ENCODE measurements at regions not wholly inside any gene's neighbourhood (a gene's known extent, or its start where the extent isn't known, plus 50 kb on each side); places are given as distances from the start of the nearest gene placed in this dataset.
A peak's percentile ranks its signal among the peaks of the same experiment; 100 is the strongest.
"Not testable (repeated sequence)": the region's sequence is repeated elsewhere in the genome, so short reads cannot be mapped to it uniquely, and the experiment has no call there.

DNA sequence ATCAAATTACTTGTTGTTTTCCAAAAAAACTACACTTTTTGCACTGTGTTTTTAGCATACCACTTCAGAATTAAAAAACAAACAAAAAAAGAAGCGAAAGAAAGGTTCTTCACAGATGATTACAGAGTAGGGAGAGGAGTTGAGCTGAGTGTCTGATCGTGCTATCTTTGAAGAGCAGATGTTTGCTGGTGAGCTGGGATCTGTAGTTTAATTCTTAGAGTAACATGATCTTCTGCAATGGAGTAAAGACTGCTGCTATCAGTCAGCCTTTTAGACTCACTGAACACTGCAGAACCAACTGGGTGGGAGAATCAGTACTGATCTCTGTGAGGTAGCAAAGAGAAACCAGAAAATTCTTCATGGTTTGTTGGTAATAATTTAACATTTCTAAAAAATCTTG, 1197.8 kb upstream of the SORCS1 start:
- DNase-seq (ENCODE audit: low read depth), result no peak

DNA sequence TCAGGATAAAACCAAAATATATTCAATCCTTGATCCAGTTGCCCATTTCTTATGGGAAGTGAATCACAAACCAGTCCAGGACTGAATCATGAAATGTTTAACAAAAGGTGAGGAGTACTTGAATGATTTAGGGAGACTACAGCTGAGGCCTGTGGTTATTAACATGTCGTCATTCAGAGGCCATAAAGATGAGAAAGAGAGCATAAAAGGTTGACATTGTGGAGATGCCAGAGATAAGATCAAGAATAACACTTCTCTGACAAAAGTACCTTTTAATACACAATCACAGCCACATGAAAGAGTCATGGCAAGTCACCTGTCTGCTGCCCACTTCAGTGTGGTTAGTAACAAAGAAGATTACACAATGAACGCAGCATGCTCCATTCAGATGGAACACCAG, 1195.7 kb upstream of the SORCS1 start:
- DNase-seq (ENCODE audit: low read depth), result no peak

DNA sequence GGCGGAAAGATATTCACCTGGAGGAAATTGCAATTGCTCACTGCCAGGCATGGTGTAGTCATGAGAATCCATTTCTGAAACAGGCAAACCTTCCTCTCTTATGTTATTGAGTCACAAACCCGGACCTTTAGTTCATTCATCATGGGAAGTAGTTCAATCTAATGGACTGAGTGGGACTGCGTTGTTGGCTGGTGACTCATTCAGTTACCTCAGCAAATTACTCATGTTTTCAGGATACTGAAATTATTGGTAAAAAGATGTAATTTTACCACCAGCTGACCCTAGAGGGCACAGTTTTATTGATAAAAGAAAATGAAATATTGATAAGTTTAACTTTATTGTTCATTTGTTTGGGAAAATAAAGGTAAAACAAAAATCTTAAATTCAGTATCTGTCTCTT, 1194.4 kb upstream of the SORCS1 start:
- DNase-seq (ENCODE audit: low read depth), result peak; percentile 79

DNA sequence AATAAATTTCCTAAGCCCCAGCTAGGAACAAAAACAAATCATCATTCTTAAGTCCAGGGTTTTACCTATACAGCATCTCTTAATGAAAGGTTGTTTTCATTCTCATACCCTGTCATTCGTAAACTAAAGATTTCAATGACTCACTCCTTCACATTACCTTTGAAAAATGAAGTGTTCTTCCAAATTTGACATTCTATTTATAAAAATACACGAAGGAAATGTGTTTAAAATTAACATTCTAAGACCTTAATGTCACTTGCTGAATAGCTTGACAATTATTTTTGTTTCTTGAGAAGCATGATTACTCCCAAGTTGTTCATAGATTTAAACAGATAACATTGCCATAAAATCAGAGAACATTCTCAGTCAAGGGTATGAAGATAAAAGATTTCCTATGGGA, 1188.3 kb upstream of the SORCS1 start:
- peak; percentile 3 for DNase-seq (ENCODE audit: low read depth)

DNA sequence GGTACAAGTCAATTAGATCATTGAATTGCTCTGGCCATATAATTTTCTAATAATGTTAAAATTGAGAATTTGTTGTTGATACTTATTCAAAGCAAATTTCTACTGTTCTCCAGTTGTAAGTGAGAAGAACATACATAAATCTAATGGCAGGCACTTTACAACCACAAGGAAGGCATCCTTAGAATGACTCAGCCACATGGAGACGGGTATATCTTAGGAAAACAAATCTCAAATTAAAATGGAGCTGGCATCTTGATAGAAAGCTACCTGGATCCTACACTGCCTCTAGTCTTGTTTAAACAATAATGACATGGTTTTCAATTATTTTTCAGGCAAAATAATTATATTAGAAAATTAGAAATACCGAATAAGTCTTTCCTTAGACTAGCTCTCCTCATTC, 1183.7 kb upstream of the SORCS1 start:
- DNase-seq (ENCODE audit: low read depth), result no peak

DNA sequence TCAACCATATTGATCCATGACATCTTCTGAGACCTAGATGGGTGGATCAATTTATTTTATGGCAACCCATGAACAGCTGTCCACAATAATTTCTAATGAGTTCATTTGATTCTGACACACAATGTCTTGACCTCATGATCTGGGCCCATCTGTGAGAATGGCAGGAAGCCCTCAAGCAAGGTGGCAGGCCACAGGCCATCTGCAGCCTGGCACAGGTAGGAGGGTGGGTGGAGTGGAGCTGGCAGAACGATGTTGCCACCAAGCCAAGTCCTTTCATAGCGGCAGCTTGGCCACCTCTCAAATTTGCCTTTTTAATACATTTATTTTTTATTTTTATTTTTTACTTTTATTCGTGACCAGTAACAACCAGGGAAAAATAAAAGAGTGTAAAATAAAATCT, 1181.6 kb upstream of the SORCS1 start:
- no peak for DNase-seq (ENCODE audit: low read depth)

DNA sequence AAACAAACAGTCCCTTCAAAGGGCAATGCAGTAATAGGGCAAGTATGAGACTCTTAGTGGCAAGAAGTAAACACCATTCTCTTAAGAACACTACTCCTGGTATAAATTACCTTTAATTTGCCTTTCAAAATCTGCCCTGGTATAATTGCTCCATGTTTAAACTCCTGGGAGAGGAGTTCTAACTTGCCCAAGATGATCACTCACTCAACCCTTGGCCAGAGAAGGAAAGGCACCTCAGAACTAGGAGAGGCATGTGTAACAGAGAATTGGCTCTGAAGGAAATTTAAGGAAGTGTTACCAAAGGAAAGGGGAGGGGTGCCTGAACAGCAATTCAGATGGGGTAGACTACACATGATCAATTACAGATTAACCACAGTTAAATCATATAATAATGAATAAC, 1173.6 kb upstream of the SORCS1 start:
- DNase-seq (ENCODE audit: low read depth), result no peak

DNA sequence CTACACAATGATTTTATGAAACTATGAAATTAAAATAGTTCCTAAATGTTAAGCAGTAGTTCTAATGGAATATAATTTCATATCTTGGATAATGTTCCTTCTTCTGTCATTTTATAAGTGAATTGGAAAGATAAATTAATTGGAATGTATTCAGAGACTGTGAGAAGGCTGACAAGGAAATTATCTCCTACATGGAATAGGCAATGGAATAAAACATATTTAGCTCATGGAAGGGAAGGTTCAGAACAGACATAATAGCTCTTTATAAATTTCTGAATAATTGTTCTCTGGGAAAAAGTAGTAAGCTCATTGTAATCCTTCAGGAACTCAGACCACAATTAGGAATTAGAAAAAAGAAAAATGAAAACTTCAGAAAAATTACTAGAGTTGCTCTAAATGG, 1172.3 kb upstream of the SORCS1 start:
- DNase-seq (ENCODE audit: low read depth), result no peak

DNA sequence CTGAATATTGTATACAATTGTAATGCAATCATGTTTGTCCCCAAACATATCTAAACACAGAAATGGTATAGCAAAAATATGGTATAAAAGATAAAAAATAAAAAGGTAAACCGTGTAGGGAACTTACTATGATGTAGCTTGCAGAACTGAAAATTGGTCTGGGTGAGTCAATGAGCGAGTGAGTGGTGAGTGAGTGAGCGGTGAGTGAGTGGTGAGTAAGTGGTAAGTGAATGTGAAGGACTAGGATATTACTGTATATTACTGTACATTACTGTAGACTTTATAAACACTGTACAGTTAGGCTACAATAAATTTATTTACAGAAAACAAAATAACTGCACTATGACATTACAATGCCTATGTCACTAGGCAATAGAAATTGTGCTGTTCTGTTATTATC, 1163.2 kb upstream of the SORCS1 start:
- no peak for DNase-seq (ENCODE audit: low read depth)

DNA sequence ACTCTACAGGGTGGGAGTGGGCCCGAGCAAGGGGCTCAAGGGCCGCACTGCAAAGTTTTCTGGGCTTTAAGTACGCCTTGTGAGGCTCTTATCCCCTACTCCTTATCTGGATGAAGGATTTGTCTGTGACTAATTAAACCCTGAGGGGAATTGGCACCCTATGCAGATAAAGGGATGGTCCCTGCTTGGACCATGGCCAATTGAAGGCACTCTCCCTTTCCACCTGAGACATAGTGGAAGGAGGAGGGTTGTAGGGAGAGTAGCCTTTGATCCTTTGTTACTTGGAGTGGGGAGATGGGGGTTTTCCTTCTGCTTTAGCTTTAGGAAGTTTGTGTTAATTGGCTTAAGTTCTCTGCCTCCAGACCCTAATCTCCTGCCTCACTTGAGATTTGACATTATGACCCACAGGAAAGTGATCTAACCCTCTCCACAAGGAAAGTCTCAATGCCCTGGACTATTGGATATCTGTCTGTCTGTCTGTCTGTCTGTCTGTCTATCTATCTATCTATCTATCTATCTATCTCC, 1158.8 kb upstream of the SORCS1 start:
- no peak for DNase-seq (ENCODE audit: low read depth)

DNA sequence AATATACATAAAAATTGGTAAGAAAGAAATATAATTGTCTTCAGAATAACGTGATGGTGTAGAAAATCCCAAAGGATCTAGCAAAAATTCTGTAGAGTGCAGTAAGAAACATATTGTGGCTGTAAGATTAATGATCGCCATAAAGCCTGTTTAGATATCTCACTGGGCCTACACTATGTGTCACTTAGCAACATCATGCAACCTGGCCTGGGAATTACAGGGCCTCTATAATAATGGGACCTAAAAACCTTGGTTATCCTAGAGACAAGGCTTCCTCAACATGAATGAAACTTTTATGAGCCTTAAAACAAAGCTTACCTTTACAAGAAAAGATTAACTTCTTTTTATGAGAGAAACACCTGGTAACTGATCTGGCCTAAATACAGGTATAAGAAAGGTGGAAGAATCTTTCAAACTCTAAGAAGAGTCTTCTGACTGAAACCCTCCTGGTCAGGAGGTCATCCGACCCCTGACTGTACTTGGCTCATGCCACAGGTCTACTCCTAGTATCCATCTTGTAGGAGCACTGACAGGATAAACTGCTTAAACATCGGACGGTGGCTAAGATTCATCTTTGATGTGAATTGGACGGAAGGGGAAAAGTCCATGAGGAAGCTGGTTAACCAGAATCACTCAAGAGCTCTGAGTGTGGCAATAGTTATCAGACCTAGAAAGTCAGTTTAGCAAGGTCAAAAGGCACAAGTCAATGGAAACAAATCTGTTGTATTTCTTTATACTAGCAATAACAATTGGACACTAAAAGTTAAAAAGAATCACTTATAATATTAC, 1155.1 kb upstream of the SORCS1 start:
- DNase-seq (ENCODE audit: low read depth), result no peak

DNA sequence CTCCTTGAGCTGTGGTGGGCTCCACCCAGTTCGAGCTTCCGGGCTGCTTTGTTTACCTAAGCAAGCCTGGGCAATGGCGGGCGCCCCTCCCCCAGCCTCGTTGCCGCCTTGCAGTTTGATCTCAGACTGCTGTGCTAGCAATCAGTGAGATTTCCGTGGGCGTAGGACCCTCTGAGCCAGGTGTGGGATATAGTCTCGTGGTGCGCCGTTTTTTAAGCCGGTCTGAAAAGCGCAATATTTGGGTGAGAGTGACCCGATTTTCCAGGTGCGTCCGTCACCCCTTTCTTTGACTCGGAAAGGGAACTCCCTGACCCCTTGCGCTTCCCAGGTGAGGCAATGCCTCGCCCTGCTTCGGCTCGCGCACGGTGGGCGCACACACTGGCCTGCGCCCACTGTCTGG, 1151.1 kb upstream of the SORCS1 start:
- DNase-seq (ENCODE audit: low read depth), result not testable (repeated sequence)

DNA sequence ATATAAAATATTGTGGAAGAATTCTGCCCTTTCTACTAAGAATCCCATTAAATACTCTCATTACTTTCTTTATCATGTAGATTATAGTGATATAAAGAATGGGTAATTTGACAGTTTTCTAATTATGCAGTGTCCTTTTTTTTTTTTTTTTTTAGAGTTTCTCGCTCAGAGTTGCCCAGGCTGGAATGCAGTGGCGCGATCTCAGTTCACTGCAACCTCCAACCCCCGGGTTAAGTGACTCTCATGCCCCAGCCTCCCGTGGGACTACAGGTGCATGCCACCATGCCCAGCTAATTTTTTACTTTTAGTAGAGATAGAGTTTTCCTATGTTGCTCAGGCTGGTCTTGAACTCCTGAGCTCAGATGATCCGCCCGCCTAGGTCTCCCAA, 1143.4 kb upstream of the SORCS1 start:
- no peak for DNase-seq (ENCODE audit: low read depth)

DNA sequence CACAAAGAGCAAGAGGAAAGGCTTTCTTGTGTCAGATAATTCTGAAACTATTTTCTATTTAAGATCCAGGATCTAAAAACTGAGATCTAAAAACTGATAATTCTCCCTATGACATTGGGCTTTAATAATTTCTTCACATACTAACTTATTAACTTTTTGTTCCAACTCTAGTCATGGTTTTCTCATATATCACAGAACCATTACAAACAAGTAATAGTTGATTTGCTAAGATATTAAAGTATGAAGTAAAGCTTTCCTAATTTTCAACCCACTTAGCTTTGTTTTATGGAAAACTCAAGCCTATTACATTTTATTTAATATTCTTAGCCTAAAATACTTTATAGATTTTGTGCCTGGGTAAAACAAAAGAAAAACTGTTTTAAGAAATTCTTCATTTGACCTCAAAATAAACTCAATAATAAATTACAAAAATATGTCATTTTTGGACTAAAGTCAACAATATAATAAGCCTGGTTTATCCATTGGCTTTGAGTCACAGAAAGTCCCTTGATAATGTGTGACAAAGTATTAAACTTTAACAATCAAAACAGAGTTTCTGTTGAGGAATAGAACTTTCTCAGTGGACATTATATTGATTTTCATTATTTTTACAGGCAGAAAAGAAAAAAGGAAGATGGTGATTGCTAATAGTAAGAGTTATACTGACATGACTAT, 1142.9 kb upstream of the SORCS1 start:
- DNase-seq (ENCODE audit: low read depth), result no peak

DNA sequence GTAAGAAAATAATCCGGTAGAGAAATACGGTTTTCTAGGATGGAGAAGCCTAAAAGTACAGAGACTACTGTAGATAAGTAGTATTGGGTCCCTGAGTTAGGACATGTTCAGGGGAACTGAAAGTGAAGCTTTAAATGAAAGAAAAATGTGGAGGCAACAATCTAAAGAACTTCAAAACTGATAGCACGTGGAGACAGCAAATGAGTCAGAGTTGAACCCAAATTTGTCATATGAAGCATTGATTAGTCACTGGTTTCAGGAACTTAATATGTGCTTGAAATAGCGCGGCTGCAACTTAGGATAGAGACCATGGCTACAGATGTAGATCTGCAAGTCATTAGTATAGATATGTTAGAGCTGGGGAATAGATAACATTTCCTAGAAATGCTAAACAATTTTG, 1138.6 kb upstream of the SORCS1 start:
- peak; percentile 3 for DNase-seq (ENCODE audit: low read depth)

DNA sequence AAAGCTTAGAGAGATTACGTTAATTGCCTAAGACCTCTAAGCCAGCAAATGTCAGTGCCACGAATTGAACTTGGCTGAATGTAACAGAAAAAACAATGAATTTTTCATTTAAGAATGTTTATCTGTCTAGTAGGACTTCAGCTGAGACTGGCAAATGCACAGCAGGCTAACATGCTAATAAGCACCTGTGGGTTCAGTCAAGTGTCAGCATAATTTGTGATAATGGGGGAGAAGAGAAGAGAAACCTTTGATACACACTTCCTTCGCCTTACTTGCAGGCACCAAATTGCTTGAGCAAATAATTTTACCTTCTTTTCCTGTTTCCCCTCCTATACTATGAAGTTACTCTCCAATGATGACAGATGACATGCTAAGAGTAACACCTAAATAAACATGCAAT, 1136.5 kb upstream of the SORCS1 start:
- DNase-seq (ENCODE audit: low read depth), result no peak

DNA sequence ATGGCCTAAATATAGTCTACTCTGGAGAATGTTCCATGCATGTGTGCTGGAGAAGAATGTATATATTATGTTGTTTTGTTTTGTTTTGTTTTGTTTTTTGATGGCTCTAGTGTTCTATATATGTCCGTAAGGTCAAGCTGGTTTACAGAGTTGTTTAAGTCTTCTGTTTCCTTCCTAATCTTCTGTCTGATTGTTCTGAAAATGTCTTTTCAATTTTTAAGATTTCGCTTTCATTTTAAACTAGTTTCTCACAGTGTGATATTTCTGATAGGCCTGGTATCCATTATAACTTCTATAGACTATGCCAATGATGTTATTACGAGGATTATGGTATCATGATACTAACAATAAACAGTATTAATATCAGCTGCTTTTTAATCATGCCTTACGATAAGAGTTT, 1126.3 kb upstream of the SORCS1 start:
- no peak for DNase-seq (ENCODE audit: low read depth)

DNA sequence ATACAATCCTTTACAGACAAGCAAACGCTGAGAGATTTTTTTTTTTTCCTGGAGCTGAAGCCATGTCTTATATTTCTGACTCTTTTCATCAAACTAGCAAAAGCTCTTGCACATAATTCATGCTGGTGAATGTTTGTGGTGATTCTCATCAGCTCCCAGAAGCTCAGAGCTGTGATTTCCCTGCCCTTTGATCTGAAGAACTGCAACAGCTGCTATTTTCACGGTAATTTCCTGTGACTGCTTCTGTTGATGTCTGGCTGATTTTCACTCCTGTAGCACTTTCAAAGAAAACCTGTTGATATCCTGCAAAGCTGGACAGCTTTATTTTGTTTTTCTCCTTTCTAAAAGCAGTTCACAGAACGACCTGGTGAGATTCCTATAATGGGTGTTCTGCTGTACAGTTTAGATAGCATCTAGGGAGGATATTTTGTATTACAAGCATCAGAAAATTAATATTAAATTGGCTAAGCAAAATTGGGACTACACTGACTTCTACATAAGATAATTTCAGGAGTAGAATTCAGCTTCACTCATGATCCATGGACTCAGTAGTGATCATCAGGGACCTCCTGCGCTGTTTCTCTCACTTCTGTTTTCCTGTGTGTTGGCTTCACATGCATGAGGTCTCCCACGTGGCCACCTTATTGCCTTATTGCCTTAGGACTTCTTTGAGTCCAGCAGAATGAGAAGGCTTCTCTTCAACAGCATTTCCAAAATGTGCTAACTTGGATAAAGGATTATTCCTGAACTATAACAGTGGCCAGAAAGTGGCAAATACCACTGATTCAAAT, 1111.6 kb upstream of the SORCS1 start:
- no peak for DNase-seq (ENCODE audit: low read depth)

DNA sequence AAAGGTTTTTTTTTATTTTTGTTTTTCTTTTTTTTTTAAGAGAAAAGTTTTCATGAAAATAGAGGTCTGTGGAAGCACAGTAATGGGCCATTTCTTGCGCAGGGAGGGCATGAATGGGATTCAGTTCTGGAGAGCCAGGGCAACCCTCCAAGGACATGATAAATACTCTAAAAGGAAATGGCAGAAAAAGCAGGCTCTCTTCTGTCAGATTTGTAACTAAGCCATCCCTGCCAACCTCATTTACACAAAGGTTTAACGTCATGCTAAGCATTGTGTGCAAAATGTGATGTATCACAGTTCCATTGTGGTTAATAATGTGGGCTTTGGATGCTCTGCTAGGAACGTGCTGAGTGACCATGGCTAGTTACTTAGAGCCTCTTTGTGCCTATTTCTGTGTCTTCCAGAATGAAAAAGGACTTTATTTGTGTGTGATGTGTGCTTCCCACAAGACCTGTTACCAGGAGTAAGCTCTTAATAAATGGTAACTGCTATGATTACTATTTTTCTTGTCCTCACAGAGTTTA, 1095.9 kb upstream of the SORCS1 start:
- no peak for DNase-seq (ENCODE audit: low read depth)

DNA sequence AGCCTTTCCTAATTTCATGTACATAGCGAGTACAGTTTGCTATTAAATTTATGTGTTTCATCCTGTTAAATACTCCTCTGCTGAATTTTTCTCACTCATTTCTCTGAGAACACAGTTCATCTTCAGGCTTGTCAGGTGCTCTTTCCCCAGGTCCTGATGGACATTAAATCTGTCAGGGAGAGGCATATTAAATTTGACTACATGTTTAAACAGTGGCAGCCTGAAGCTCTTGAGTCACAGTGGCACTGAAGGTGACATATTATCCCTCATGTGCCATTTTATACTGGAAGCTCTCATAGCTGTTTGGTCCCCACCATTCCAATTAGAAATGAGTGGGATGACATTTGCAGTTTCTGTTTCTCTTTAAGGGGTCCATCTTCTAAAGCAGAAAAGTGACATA, 1089.6 kb upstream of the SORCS1 start:
- no peak for DNase-seq (ENCODE audit: low read depth)

DNA sequence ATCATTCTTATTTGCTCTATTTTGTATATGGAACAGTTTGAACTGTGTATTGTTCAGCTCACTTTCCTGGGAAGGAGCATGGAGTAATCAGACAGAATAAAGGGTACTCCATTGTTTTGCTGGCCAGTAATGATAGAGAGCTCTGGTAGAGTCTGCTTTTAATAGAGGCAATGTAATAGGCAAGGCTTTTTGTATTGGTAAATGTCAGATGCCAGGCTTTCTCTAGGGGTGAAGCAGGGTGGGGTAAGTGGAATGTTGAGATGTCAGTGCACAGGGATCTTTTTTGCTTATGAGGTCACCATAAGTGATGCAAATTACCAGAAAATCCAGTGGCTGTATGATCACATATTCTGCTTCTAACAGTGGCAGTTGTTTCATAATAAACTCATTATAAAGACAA, 1088.3 kb upstream of the SORCS1 start:
- no peak for DNase-seq (ENCODE audit: low read depth)

DNA sequence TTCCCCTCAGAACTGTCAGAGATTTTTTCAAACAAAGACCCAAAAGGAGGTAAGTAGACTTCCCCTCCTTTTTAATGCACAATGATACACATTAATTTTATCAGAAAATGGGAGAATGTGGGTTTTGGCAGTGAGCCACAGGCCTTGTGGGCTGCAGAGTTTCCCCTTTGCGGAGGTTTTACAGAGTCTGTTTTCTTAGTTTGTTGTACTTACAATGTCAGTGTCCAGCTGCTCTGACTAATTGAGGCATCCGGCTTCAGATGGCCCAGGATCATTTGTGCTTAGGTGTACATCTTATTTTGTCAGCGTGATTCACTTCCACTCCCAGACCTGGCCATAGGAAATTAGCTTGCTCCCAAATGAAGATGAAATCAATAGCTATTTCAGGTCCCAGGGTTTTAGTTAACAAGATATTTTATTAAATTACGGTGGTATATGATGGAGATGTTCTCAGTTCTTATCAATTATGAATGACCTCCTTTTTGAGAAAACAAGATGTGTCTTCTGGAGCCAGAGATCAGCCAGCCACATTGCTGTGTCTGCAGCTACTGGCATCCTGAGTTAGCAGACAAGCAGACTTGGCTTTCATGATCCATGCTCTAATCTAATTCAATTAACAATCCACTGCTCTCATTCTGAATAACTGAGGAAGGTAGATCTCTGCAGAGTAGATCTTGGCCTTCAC, 1086.6 kb upstream of the SORCS1 start:
- DNase-seq (ENCODE audit: low read depth), result no peak

Data from EH (cell line).